HEK293 (cell line): ENCODE measurements at regions not wholly inside any gene's neighbourhood (a gene's known extent, or its start where the extent isn't known, plus 50 kb on each side); places are given as distances from the start of the nearest gene placed in this dataset.

ENCODE experiments used
- CTCF ChIA-PET: fragments of 350-600 bp; formaldehyde crosslinking; extraction: SDS; loops from one replicate; lab custom pipeline; 2021; ENCODE audit warnings: antibody characterized with exemption; lab: Yijun Ruan, JAX
- POLR2A ChIA-PET: fragments of 300-600 bp; formaldehyde crosslinking; extraction: SDS; loops from one replicate; lab custom pipeline; 2020; ENCODE audit warnings: antibody characterized with exemption, inconsistent platforms; lab: Yijun Ruan, JAX
- H3K27ac ChIP-seq: fragments of 200-500 bp; sonication (Bioruptor generic); 2 replicates; pipeline ENCODE4 v1.5.1; 2014; ENCODE audit warnings: low read depth, low read length, control low read depth, inconsistent platforms; ENCODE audit errors: extremely low read depth
- H3K36me3 ChIP-seq, 2 experiments: fragments of 200-500 bp in 1 of 2; sonication (Bioruptor generic) in 1 of 2; 1 replicate in 1 of 2; 2 replicates in 1 of 2; pipeline ENCODE4 v1.5.1; 2014 to 2017; ENCODE audit warnings: inconsistent platforms in 2 of 2, low read length in 2 of 2; ENCODE audit not compliant: control insufficient read depth in 2 of 2, insufficient read depth in 1 of 2
- H3K4me1 ChIP-seq: fragments of 200-500 bp; sonication (Bioruptor generic); 2 replicates; pipeline ENCODE4 v1.5.1; 2014; ENCODE audit warnings: mild to moderate bottlenecking, low read length, inconsistent platforms; ENCODE audit not compliant: control insufficient read depth, insufficient read depth
- H3K4me3 ChIP-seq: 2 replicates; pipeline ENCODE4 v1.5.1; 2011; ENCODE audit warnings: low read depth, mild to moderate bottlenecking, control low read depth, low read length, moderate library complexity
- H3K9me3 ChIP-seq: fragments of 200-500 bp; sonication (Bioruptor generic); 2 replicates; pipeline ENCODE4 v1.5.1; 2014; ENCODE audit warnings: low read depth, low read length, inconsistent platforms; ENCODE audit not compliant: control insufficient read depth, insufficient read depth
- ELK4 ChIP-seq: IDR thresholded peaks from 2 replicates; pipeline ENCODE4 v1.6.1; 2011; ENCODE audit warnings: mild to moderate bottlenecking, low read depth, low read length, borderline replicate concordance
- GLI4 ChIP-seq: fragments of 450-650 bp; formaldehyde crosslinking; IDR thresholded peaks from 2 replicates; pipeline ENCODE4 v1.5.1; 2016; ENCODE audit warnings: missing biosample characterization, missing genetic modification characterization
- IKZF3 ChIP-seq: fragments of 450-650 bp; IDR thresholded peaks from 2 replicates; pipeline ENCODE4 v1.5.0; 2018; ENCODE audit warnings: missing biosample characterization, mild to moderate bottlenecking, missing genetic modification characterization, moderate library complexity
- SCRT2 ChIP-seq: fragments of 450-650 bp; formaldehyde crosslinking; IDR thresholded peaks from 2 replicates; pipeline ENCODE4 v1.5.1; 2016; ENCODE audit warnings: missing biosample characterization, missing genetic modification characterization
- ZBTB8A ChIP-seq: fragments of 450-650 bp; formaldehyde crosslinking; IDR thresholded peaks from 2 replicates; pipeline ENCODE4 v1.5.1; 2016; ENCODE audit warnings: missing biosample characterization, missing genetic modification characterization
- ZFP41 ChIP-seq: fragments of 450-650 bp; formaldehyde crosslinking; IDR thresholded peaks from 2 replicates; pipeline ENCODE4 v1.5.1; 2016; ENCODE audit warnings: missing biosample characterization, missing genetic modification characterization, borderline replicate concordance
- ZFP69B ChIP-seq: fragments of 450-650 bp; formaldehyde crosslinking; IDR thresholded peaks from 2 replicates; pipeline ENCODE4 v1.5.1; 2016; ENCODE audit warnings: missing biosample characterization, missing genetic modification characterization
- ZNF140 ChIP-seq: fragments of 450-650 bp; formaldehyde crosslinking; IDR thresholded peaks from 2 replicates; pipeline ENCODE4 v1.5.1; 2016; ENCODE audit warnings: missing biosample characterization, missing genetic modification characterization
- ZNF16 ChIP-seq: fragments of 450-650 bp; formaldehyde crosslinking; IDR thresholded peaks from 2 replicates; pipeline ENCODE4 v1.5.1; 2016; ENCODE audit warnings: low read depth, missing biosample characterization, missing genetic modification characterization
- ZNF174 ChIP-seq: fragments of 450-650 bp; formaldehyde crosslinking; IDR thresholded peaks from 2 replicates; pipeline ENCODE4 v1.5.0; 2017; ENCODE audit warnings: missing biosample characterization, mild to moderate bottlenecking, missing genetic modification characterization
- ZNF175 ChIP-seq: fragments of 450-650 bp; formaldehyde crosslinking; IDR thresholded peaks from 2 replicates; pipeline ENCODE4 v1.5.1; 2016; ENCODE audit warnings: missing biosample characterization, missing genetic modification characterization
- ZNF280C ChIP-seq: fragments of 450-650 bp; formaldehyde crosslinking; IDR thresholded peaks from 2 replicates; pipeline ENCODE4 v1.5.1; 2016; ENCODE audit warnings: missing biosample characterization, missing genetic modification characterization
- ZNF302 ChIP-seq: fragments of 450-650 bp; formaldehyde crosslinking; IDR thresholded peaks from 2 replicates; pipeline ENCODE4 v1.5.1; 2016; ENCODE audit warnings: missing biosample characterization, missing genetic modification characterization, low read depth
- ZNF341 ChIP-seq: fragments of 450-650 bp; formaldehyde crosslinking; IDR thresholded peaks from 2 replicates; pipeline ENCODE4; 2016; ENCODE audit warnings: low read depth, missing biosample characterization, missing genetic modification characterization
- ZNF394 ChIP-seq: fragments of 450-650 bp; formaldehyde crosslinking; IDR thresholded peaks from 2 replicates; pipeline ENCODE4 v1.5.1; 2016; ENCODE audit warnings: missing biosample characterization, missing genetic modification characterization, mild to moderate bottlenecking, moderate library complexity, borderline replicate concordance
- ZNF426 ChIP-seq: fragments of 450-650 bp; formaldehyde crosslinking; IDR thresholded peaks from 2 replicates; pipeline ENCODE4 v1.5.1; 2017; ENCODE audit warnings: missing biosample characterization, missing genetic modification characterization, mild to moderate bottlenecking, inconsistent platforms, moderate library complexity
- ZNF473 ChIP-seq: fragments of 450-650 bp; formaldehyde crosslinking; IDR thresholded peaks from 2 replicates; pipeline ENCODE4 v1.5.1; 2017; ENCODE audit warnings: missing biosample characterization, missing genetic modification characterization
- ZNF521 ChIP-seq: fragments of 450-650 bp; formaldehyde crosslinking; IDR thresholded peaks from 2 replicates; pipeline ENCODE4 v1.5.1; 2017; ENCODE audit warnings: missing biosample characterization, mild to moderate bottlenecking, missing genetic modification characterization
- ZNF560 ChIP-seq: fragments of 450-650 bp; formaldehyde crosslinking; IDR thresholded peaks from 2 replicates; pipeline ENCODE4 v1.5.1; 2017; ENCODE audit warnings: missing biosample characterization, missing genetic modification characterization, borderline replicate concordance
- ZNF610 ChIP-seq: fragments of 450-650 bp; formaldehyde crosslinking; IDR thresholded peaks from 2 replicates; pipeline ENCODE4 v1.5.1; 2016; ENCODE audit warnings: missing biosample characterization, missing genetic modification characterization, borderline replicate concordance
- ZNF639 ChIP-seq: fragments of 450-650 bp; formaldehyde crosslinking; IDR thresholded peaks from 2 replicates; pipeline ENCODE4 v1.5.1; 2016; ENCODE audit warnings: missing biosample characterization, missing genetic modification characterization
- ZNF704 ChIP-seq: fragments of 450-650 bp; formaldehyde crosslinking; IDR thresholded peaks from 2 replicates; pipeline ENCODE4 v1.5.1; 2016; ENCODE audit warnings: missing biosample characterization, missing genetic modification characterization
- ZNF768 ChIP-seq: fragments of 450-650 bp; formaldehyde crosslinking; IDR thresholded peaks from 2 replicates; pipeline ENCODE4 v1.5.1; 2018; ENCODE audit warnings: missing biosample characterization, mild to moderate bottlenecking, missing genetic modification characterization
- TF ChIP-seq, protein P1 (sequence below): fragments of 450-650 bp; formaldehyde crosslinking; IDR thresholded peaks from 2 replicates; pipeline ENCODE4 v1.5.1; 2016; ENCODE audit warnings: missing biosample characterization, missing genetic modification characterization
- TF ChIP-seq, protein P2 (sequence below): fragments of 450-650 bp; formaldehyde crosslinking; conservative IDR thresholded peaks from 2 replicates; pipeline ENCODE4 v1.5.1; 2016; ENCODE audit warnings: low read depth, missing biosample characterization, missing genetic modification characterization

DNA sequence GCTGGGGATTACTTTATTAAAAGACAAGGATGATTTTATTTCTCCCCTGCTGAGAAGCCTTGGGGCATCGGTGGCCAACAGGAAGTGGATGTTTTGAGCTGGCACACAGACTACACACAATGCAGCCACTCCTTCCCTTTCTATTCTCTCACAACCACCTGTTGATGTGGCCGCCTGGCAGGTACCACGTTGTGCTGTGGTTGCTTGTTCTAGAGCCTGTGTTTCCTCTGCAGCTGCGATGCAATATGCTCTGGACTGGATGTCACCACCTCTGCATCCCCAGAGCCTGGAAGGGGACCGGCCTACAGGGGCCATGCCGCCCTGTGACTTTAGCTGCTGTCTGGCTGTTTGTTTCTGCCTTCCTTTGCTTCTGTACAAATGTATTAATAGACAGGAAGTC is 195.7 kb upstream of the CELF2 start:
- no peak overlapping the region for H3K27ac ChIP-seq
- ChIA-PET POLR2A (no interaction called here), CTCF (interaction anchor here (0.6 kb wide), 1 partner anchor 274 kb away, joined by 5 read pairs; no protein-coding TSS in a partner anchor)

DNA sequence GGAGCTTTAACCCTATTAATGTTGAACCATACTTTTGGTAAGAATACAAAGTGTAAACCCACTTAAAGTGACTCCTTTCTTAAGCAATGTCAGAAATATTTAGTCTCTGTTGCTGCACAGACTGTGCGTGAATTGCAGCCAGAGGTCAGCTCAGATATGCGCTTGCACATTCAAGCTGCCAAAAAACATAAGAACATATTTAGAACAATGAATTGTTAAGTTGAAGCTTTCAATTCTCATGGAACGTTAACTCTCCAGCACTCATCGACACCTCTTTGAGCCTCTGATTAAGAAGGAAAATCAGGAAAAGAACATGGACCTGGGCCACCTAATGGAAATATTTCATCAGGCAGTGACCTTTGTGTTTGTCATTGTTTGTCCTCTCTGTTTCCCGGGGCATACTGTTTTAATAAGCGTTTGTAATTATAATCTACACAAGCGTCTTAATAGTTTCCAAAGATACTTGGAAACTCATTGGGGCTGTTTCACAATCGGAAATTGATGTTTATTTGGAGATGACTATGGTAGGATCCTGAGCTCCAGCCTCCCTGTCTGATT is 193.0 kb upstream of the CELF2 start:
- H3K36me3 ChIP-seq, result no peaks in the 10 kb centered on the region
- no peaks in the 10 kb centered on the region for H3K4me1 ChIP-seq
- no peaks in the 10 kb centered on the region for H3K9me3 ChIP-seq
- POLR2A ChIA-PET, result no interaction called here
- H3K4me3 ChIP-seq, result no peak overlapping the region
- TF ChIP-seq ZNF394 (no peak), ZNF768 (tag by site-specific recombination) (no peak), ZFP41 (tag by site-specific recombination) (no peak), ELK4 (no peak), ZNF521 (tag by site-specific recombination) (no peak), ZNF639 (no peak), ZNF704 (tag by site-specific recombination) (no peak), IKZF3 (tag by site-specific recombination) (no peak), ZNF175 (tag by site-specific recombination) (no peak), ZNF560 (tag by site-specific recombination) (no peak), ZNF302 (tag by site-specific recombination) (no peak), ZNF174 (tag by site-specific recombination) (no peak), ZNF16 (tag by site-specific recombination) (no peak), ZNF426 (tag by site-specific recombination) (no peak), ZBTB8A (tag by site-specific recombination) (no peak), ZNF280C (no peak)
- TF ChIP-seq, protein P1, sequence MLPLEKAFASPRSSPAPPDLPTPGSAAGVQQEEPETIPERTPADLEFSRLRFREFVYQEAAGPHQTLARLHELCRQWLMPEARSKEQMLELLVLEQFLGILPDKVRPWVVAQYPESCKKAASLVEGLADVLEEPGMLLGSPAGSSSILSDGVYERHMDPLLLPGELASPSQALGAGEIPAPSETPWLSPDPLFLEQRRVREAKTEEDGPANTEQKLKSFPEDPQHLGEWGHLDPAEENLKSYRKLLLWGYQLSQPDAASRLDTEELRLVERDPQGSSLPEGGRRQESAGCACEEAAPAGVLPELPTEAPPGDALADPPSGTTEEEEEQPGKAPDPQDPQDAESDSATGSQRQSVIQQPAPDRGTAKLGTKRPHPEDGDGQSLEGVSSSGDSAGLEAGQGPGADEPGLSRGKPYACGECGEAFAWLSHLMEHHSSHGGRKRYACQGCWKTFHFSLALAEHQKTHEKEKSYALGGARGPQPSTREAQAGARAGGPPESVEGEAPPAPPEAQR (tag by site-specific recombination), result no peak
- TF ChIP-seq, protein P2, sequence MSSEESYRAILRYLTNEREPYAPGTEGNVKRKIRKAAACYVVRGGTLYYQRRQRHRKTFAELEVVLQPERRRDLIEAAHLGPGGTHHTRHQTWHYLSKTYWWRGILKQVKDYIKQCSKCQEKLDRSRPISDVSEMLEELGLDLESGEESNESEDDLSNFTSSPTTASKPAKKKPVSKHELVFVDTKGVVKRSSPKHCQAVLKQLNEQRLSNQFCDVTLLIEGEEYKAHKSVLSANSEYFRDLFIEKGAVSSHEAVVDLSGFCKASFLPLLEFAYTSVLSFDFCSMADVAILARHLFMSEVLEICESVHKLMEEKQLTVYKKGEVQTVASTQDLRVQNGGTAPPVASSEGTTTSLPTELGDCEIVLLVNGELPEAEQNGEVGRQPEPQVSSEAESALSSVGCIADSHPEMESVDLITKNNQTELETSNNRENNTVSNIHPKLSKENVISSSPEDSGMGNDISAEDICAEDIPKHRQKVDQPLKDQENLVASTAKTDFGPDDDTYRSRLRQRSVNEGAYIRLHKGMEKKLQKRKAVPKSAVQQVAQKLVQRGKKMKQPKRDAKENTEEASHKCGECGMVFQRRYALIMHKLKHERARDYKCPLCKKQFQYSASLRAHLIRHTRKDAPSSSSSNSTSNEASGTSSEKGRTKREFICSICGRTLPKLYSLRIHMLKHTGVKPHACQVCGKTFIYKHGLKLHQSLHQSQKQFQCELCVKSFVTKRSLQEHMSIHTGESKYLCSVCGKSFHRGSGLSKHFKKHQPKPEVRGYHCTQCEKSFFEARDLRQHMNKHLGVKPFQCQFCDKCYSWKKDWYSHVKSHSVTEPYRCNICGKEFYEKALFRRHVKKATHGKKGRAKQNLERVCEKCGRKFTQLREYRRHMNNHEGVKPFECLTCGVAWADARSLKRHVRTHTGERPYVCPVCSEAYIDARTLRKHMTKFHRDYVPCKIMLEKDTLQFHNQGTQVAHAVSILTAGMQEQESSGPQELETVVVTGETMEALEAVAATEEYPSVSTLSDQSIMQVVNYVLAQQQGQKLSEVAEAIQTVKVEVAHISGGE (tag by site-specific recombination), result no peak
- H3K27ac ChIP-seq, result no peak overlapping the region
- CTCF ChIA-PET, result no interaction called here

More for the DNA sequence above, 195.7 kb upstream of the CELF2 start:
- no peak for TF ChIP-seq ZNF473
- TF ChIP-seq ZNF140, result no peak
- TF ChIP-seq SCRT2 (tag by site-specific recombination), result peak; percentile 91
- TF ChIP-seq ZNF610 (tag by site-specific recombination), result no peak
- TF ChIP-seq ZNF341 (tag by site-specific recombination), result no peak
- no peak for TF ChIP-seq GLI4
- no peak for TF ChIP-seq ZFP69B (tag by site-specific recombination)
- Histone ChIP-seq H3K4me1 (no peaks in the 10 kb centered on the region), H3K4me3 (no peak overlapping the region), H3K9me3 (no peaks in the 10 kb centered on the region), H3K36me3 (no peaks in the 10 kb centered on the region)
